GM18520 (cell line): ENCODE measurements at regions not wholly inside any gene's neighbourhood (a gene's known extent, or its start where the extent isn't known, plus 50 kb on each side); places are given as distances from the start of the nearest gene placed in this dataset.

ENCODE experiments used
- ATAC-seq: cut with Tn5 transposase; IDR thresholded peaks from one replicate; pipeline ENCODE4 v1.9.1; 2021; ENCODE audit not compliant: unreplicated experiment

GRCh38 chr12:28933176-28933575 lies 215.9 kb upstream of the FAR2 start:
- no peak for ATAC-seq

- ATAC-seq: no peak
Measured at GRCh38 chr12:28933864-28934527, 215.1 kb upstream of the FAR2 start.

- no peak for ATAC-seq
Measured at GRCh38 chr12:28936221-28936620, 212.9 kb upstream of the FAR2 start.

- ATAC-seq: no peak
Measured at GRCh38 chr12:28936711-28937110, 212.4 kb upstream of the FAR2 start.

- no peak for ATAC-seq
Measured at GRCh38 chr12:28937196-28937595, 211.9 kb upstream of the FAR2 start.

- ATAC-seq: no peak
Measured at GRCh38 chr12:28938056-28938455, 211.0 kb upstream of the FAR2 start.

- ATAC-seq: no peak
Measured at GRCh38 chr12:28938581-28939235, 210.4 kb upstream of the FAR2 start.

GRCh38 chr12:28939427-28939826 lies 209.7 kb upstream of the FAR2 start:
- ATAC-seq: no peak

- ATAC-seq: no peak
Measured at GRCh38 chr12:28941248-28941647, 207.8 kb upstream of the FAR2 start.

GRCh38 chr12:28946361-28946760 lies 202.7 kb upstream of the FAR2 start:
- no peak for ATAC-seq

- no peak for ATAC-seq
Measured at GRCh38 chr12:28948685-28949084, 200.4 kb upstream of the FAR2 start.

GRCh38 chr12:28949184-28949583 lies 199.9 kb upstream of the FAR2 start:
- ATAC-seq: no peak

GRCh38 chr12:28950049-28950448 lies 199.0 kb upstream of the FAR2 start:
- no peak for ATAC-seq

- no peak for ATAC-seq
Measured at GRCh38 chr12:28951935-28952334, 197.1 kb upstream of the FAR2 start.

- no peak for ATAC-seq
Measured at GRCh38 chr12:28954333-28954732, 194.7 kb upstream of the FAR2 start.

- no peak for ATAC-seq
Measured at GRCh38 chr12:28955491-28955890, 193.6 kb upstream of the FAR2 start.

- ATAC-seq: no peak
Measured at GRCh38 chr12:28955931-28956330, 193.1 kb upstream of the FAR2 start.

GRCh38 chr12:28958553-28959195 lies 190.4 kb upstream of the FAR2 start:
- ATAC-seq: no peak

GRCh38 chr12:28961948-28962384 lies 187.1 kb upstream of the FAR2 start:
- no peak for ATAC-seq

GRCh38 chr12:28963554-28963953 lies 185.5 kb upstream of the FAR2 start:
- ATAC-seq: no peak

- no peak for ATAC-seq
Measured at GRCh38 chr12:28966046-28966780, 182.9 kb upstream of the FAR2 start.

GRCh38 chr12:28967426-28967825 lies 181.7 kb upstream of the FAR2 start:
- ATAC-seq: no peak
